ENCODE measurements at regions not wholly inside any gene's neighbourhood (a gene's known extent, or its start where the extent isn't known, plus 50 kb on each side); places are given as distances from the start of the nearest gene placed in this dataset.

GRCh38 chr14:76933515-76933914, 95.0 kb downstream of the IRF2BPL start:
- TF ChIP-seq TAF1 (conservative IDR thresholded peaks at IDR 0.05) = no peak
- no peak for TF ChIP-seq SP1 (IDR thresholded peaks at IDR 0.05)
- TF ChIP-seq EGR1 (IDR thresholded peaks at IDR 0.05; ENCODE audit: low read depth in 2 of 2) = no peak
- TF ChIP-seq CTCF (IDR thresholded peaks at IDR 0.05; ENCODE audit: low read depth, low read length, missing input control) = no peak
- TF ChIP-seq JUND (IDR thresholded peaks at IDR 0.05) = no peak
- no peak for TF ChIP-seq YY1 (IDR thresholded peaks at IDR 0.05)
- TF ChIP-seq RXRA (IDR thresholded peaks at IDR 0.05) = no peak
- TF ChIP-seq HNF4G (IDR thresholded peaks at IDR 0.05) = no peak
- TF ChIP-seq ZBTB33 (IDR thresholded peaks at IDR 0.05) = no peak
- no peak for TF ChIP-seq MAX (IDR thresholded peaks at IDR 0.05)
- Histone ChIP-seq H3K27ac (ENCODE audit: low read depth in 1 of 2, low read length in 2 of 2) (no peak overlapping the region), H3K27me3 (ENCODE audit: control insufficient read depth in 4 of 4, insufficient read depth in 4 of 4, low read length in 3 of 4) (no peaks in the 10 kb centered on the region), H3K36me3 (ENCODE audit: control insufficient read depth in 4 of 4, insufficient read depth in 3 of 4, low read depth in 1 of 4, low read length in 3 of 4) (no peaks in the 10 kb centered on the region), H3K9me3 (ENCODE audit: control insufficient read depth in 4 of 4, low read length in 3 of 4) (no peaks in the 10 kb centered on the region), H3K4me1 (ENCODE audit: control insufficient read depth in 4 of 4, insufficient read depth in 4 of 4, low read length in 3 of 4) (no peaks in the 10 kb centered on the region), H3K9ac (ENCODE audit: low read depth in 1 of 2, low read length in 2 of 2) (no peak overlapping the region), H3K4me3 (ENCODE audit: low read depth in 1 of 3, low read length in 3 of 3) (no peak overlapping the region)
- DNase-seq (ENCODE audit: low spot score) = no peak
- 83% methylated on average over 5 of the region's 5 CpGs for WGBS

- no peaks in the 10 kb centered on the region for H3K4me1 ChIP-seq (ENCODE audit: control insufficient read depth in 4 of 4, insufficient read depth in 4 of 4, low read length in 3 of 4)
- H3K4me3 ChIP-seq (ENCODE audit: low read depth in 1 of 3, low read length in 3 of 3) = no peak overlapping the region
- H3K27ac ChIP-seq (ENCODE audit: low read depth in 1 of 2, low read length in 2 of 2) = no peak overlapping the region
- H3K9ac ChIP-seq (ENCODE audit: low read depth in 1 of 2, low read length in 2 of 2) = no peak overlapping the region
- no peaks in the 10 kb centered on the region for H3K36me3 ChIP-seq (ENCODE audit: control insufficient read depth in 4 of 4, insufficient read depth in 3 of 4, low read depth in 1 of 4, low read length in 3 of 4)
- no peaks in the 10 kb centered on the region for H3K27me3 ChIP-seq (ENCODE audit: control insufficient read depth in 4 of 4, insufficient read depth in 4 of 4, low read length in 3 of 4)
- TF ChIP-seq FOXA1 (IDR thresholded peaks at IDR 0.05) = no peak
- TF ChIP-seq EGR1 (IDR thresholded peaks at IDR 0.05; ENCODE audit: low read depth in 2 of 2) = no peak
- no peak for TF ChIP-seq CTCF (IDR thresholded peaks at IDR 0.05; ENCODE audit: low read depth, low read length, missing input control)
- no peak for TF ChIP-seq GABPA (IDR thresholded peaks at IDR 0.05 in 1 of 2, conservative IDR thresholded peaks at IDR 0.05 in 1 of 2)
- TF ChIP-seq ZBTB33 (IDR thresholded peaks at IDR 0.05) = no peak
- no peak for TF ChIP-seq NR2F2 (IDR thresholded peaks at IDR 0.05)
- no peak for TF ChIP-seq ATF3 (IDR thresholded peaks at IDR 0.05)
- 91% methylated on average over 9 of the region's 9 CpGs for WGBS
- H3K9me3 ChIP-seq (ENCODE audit: control insufficient read depth in 4 of 4, low read length in 3 of 4) = no peaks in the 10 kb centered on the region
- no peak for DNase-seq (ENCODE audit: low spot score)
Measured at GRCh38 chr14:76931631-76932402, 96.7 kb downstream of the IRF2BPL start.
